GM12878 (cell line): ENCODE measurements at regions not wholly inside any gene's neighbourhood (a gene's known extent, or its start where the extent isn't known, plus 50 kb on each side); places are given as distances from the start of the nearest gene placed in this dataset.

Experiments used
- ATAC-seq: fragments of 200-7000 bp; cut with Tn5 transposase; 3 replicates; pipeline ENCODE4 v1.9.1; 2020; ENCODE audit warnings: mild to moderate bottlenecking, moderate library complexity
- BruUV-seq: library from RNA; stranded (reverse); fragments of 400-500 nt; replicated peaks from 2 replicates; lab custom pipeline; 2021; lab: Mats Ljungman, UMichigan
- CTCF ChIA-PET: fragments of 300-600 bp; sonication (Branson Sonifier 250); formaldehyde crosslinking; extraction: SDS; loops from one replicate; lab custom pipeline; 2021; ENCODE audit warnings: inconsistent platforms; lab: Yijun Ruan, JAX
- POLR2A ChIA-PET: fragments of 350-600 bp; formaldehyde crosslinking; extraction: SDS; loops from one replicate; lab custom pipeline; 2021; ENCODE audit warnings: inconsistent platforms; lab: Charles Lee
- RAD21 ChIA-PET: fragments of 300-600 bp; sonication (Branson Sonifier 250); formaldehyde crosslinking; loops from one replicate; lab custom pipeline; 2023; ENCODE audit warnings: antibody characterized with exemption; ENCODE audit not compliant: unreplicated experiment; lab: Charles Lee
- SMC1A ChIA-PET: fragments of 300-600 bp; sonication (Branson Sonifier 250); formaldehyde crosslinking; loops from one replicate; lab custom pipeline; 2023; ENCODE audit not compliant: unreplicated experiment, uncharacterized antibody; lab: Charles Lee
- DNase-seq: peaks from one replicate; pipeline ENCODE4 v3.0.0-alpha.2; 2011; ENCODE audit warnings: low read depth, low spot score
- FAIRE-seq: peaks from 3 replicates; lab custom pipeline; 2011; peaks lifted over from hg19 to GRCh38; lab: Jason Lieb, UNC
- H2AFZ ChIP-seq: 2 replicates; pipeline ENCODE4 v1.6.0; 2011; ENCODE audit warnings: low read depth, low read length, control low read depth; ENCODE audit not compliant: control insufficient read depth
- H3K27ac ChIP-seq: 2 replicates; pipeline ENCODE4 v1.5.1; 2011; ENCODE audit warnings: control low read depth; ENCODE audit not compliant: control insufficient read depth, insufficient read depth
- H3K27me3 ChIP-seq, 2 experiments: replicated peaks in 1 of 2; 2 replicates each; pipeline versions ENCODE4 v1.6.0 to v1.6.1; 2011; ENCODE audit warnings: low read length in 1 of 2; ENCODE audit not compliant: control insufficient read depth in 2 of 2, insufficient read depth in 2 of 2
- H3K36me3 ChIP-seq, 2 experiments: 2 replicates each; pipeline ENCODE4 v1.5.1; 2011; ENCODE audit warnings: low read length in 1 of 2; ENCODE audit not compliant: control insufficient read depth in 2 of 2, insufficient read depth in 2 of 2
- H3K4me1 ChIP-seq: 2 replicates; pipeline ENCODE4 v1.6.1; 2011; ENCODE audit warnings: mild to moderate bottlenecking, low read length, moderate library complexity, mixed read lengths; ENCODE audit not compliant: control insufficient read depth, insufficient read depth
- H3K4me2 ChIP-seq: 2 replicates; pipeline ENCODE4 v1.6.0; 2011; ENCODE audit warnings: control low read depth; ENCODE audit not compliant: control insufficient read depth, insufficient read depth
- H3K4me3 ChIP-seq: fragments of 200-600 bp; sonication (generic); 2 replicates; pipeline ENCODE4 v1.5.1; 2016
- H3K79me2 ChIP-seq: 2 replicates; pipeline ENCODE4 v1.6.0; 2011; ENCODE audit warnings: low read length; ENCODE audit not compliant: control insufficient read depth, insufficient read depth
- H3K9ac ChIP-seq: 2 replicates; pipeline ENCODE4 v1.8.0; 2011; ENCODE audit warnings: low read length, control low read depth, mixed read lengths; ENCODE audit not compliant: control insufficient read depth, insufficient read depth
- H3K9me3 ChIP-seq: replicated peaks from 3 replicates; pipeline ENCODE4 v1.5.1; 2011; ENCODE audit warnings: mild to moderate bottlenecking, low read length; ENCODE audit not compliant: control insufficient read depth, insufficient read depth
- H4K20me1 ChIP-seq: 2 replicates; pipeline ENCODE4 v1.6.0; 2011; ENCODE audit not compliant: control insufficient read depth, insufficient read depth
- ATF3 ChIP-seq: IDR thresholded peaks from 2 replicates; pipeline ENCODE4 v1.6.1; 2011; ENCODE audit warnings: low read depth, mild to moderate bottlenecking, low read length, moderate library complexity, borderline replicate concordance; ENCODE audit errors: extremely low read depth
- BHLHE40 ChIP-seq, 2 experiments: fragments of 450-650 bp in 1 of 2; IDR thresholded peaks; 2 replicates each; pipeline ENCODE4 v1.6.1; 2011 to 2017; ENCODE audit warnings: low read depth in 2 of 2, borderline replicate concordance in 1 of 2, improper control_type of control experiment in 1 of 2, low read length in 1 of 2, mild to moderate bottlenecking in 1 of 2
- CBFB ChIP-seq: IDR thresholded peaks from 2 replicates; pipeline ENCODE4 v1.6.1; 2016; ENCODE audit warnings: antibody characterized with exemption, low read depth
- CHD2 ChIP-seq: IDR thresholded peaks from 2 replicates; pipeline ENCODE4 v1.6.1; 2011; ENCODE audit warnings: low read depth, low read length, improper control_type of control experiment, borderline replicate concordance
- CREB1 ChIP-seq: IDR thresholded peaks from 2 replicates; pipeline ENCODE4 v1.6.1; 2012; ENCODE audit warnings: low read depth, mild to moderate bottlenecking, inconsistent platforms
- EP300 ChIP-seq, 2 experiments: fragments of 150-350 bp in 1 of 2; IDR thresholded peaks; 2 replicates each; pipeline ENCODE4 v1.6.1; 2011 to 2012; ENCODE audit warnings: low read depth in 2 of 2, low read length in 2 of 2, borderline replicate concordance in 1 of 2, improper control_type of control experiment in 1 of 2, inconsistent platforms in 1 of 2; ENCODE audit not compliant: control insufficient read depth in 1 of 2
- ESRRA ChIP-seq: IDR thresholded peaks from 2 replicates; pipeline ENCODE4 v1.6.1; 2012; ENCODE audit warnings: mild to moderate bottlenecking, low read length, improper control_type of control experiment
- EZH2 ChIP-seq: IDR thresholded peaks from 2 replicates; pipeline ENCODE4 v1.6.1; 2012; ENCODE audit warnings: low read depth, mild to moderate bottlenecking, control low read depth, inconsistent platforms, low read length, borderline replicate concordance; ENCODE audit not compliant: control insufficient read depth
- IRF3 ChIP-seq: fragments of 450-650 bp; IDR thresholded peaks from 2 replicates; pipeline ENCODE4 v1.6.1; 2014; ENCODE audit warnings: mild to moderate bottlenecking
- JUNB ChIP-seq: IDR thresholded peaks from 2 replicates; pipeline ENCODE4 v1.6.1; 2016; ENCODE audit warnings: antibody characterized with exemption, mild to moderate bottlenecking
- MEF2B ChIP-seq: fragments of 450-650 bp; IDR thresholded peaks from 2 replicates; pipeline ENCODE4 v1.6.1; 2018; ENCODE audit warnings: mild to moderate bottlenecking, moderate library complexity; ENCODE audit not compliant: partially characterized antibody, poor library complexity, severe bottlenecking
- MTA3 ChIP-seq: IDR thresholded peaks from 2 replicates; pipeline ENCODE4 v1.6.1; 2012; ENCODE audit warnings: low read length, inconsistent platforms, borderline replicate concordance
- MXI1 ChIP-seq: fragments of 150-350 bp; IDR thresholded peaks from 2 replicates; pipeline ENCODE4 v1.6.1; 2011; ENCODE audit warnings: low read depth, mild to moderate bottlenecking, inconsistent platforms, low read length, improper control_type of control experiment
- NFIC ChIP-seq: IDR thresholded peaks from 2 replicates; pipeline ENCODE4 v1.6.1; 2012; ENCODE audit warnings: low read depth, mild to moderate bottlenecking, inconsistent platforms, low read length, moderate library complexity
- NR2C1 ChIP-seq: fragments of 450-650 bp; IDR thresholded peaks from 2 replicates; pipeline ENCODE4 v1.6.1; 2017; ENCODE audit warnings: antibody characterized with exemption, mild to moderate bottlenecking, moderate library complexity
- PAX8 ChIP-seq: fragments of 450-650 bp; IDR thresholded peaks from 2 replicates; pipeline ENCODE4 v1.6.1; 2017; ENCODE audit warnings: mild to moderate bottlenecking, moderate library complexity
- SUPT20H ChIP-seq: IDR thresholded peaks from 2 replicates; pipeline ENCODE4 v1.6.1; 2011; ENCODE audit warnings: low read depth, mild to moderate bottlenecking, low read length, moderate library complexity, borderline replicate concordance; ENCODE audit not compliant: control insufficient read depth
- USF2 ChIP-seq: IDR thresholded peaks from 2 replicates; pipeline ENCODE4 v1.6.1; 2011; ENCODE audit warnings: low read depth, low read length, improper control_type of control experiment, borderline replicate concordance
- WRNIP1 ChIP-seq: IDR thresholded peaks from 2 replicates; pipeline ENCODE4 v1.6.1; 2011; ENCODE audit warnings: low read depth, low read length, improper control_type of control experiment, borderline replicate concordance
- in situ Hi-C: fragments of 300-500 bp; cut with MboI; formaldehyde crosslinking; loops from 9 replicates; pipeline ENCODE4 v1.14.3; 2018; ENCODE audit warnings: mixed read lengths
- intact Hi-C: fragments of 100-400 bp; cut with micrococcal nuclease; formaldehyde crosslinking; loops from one replicate; pipeline ENCODE4 v1.14.2; 2022; ENCODE audit not compliant: unreplicated experiment

- no peak for TF ChIP-seq USF2
- no peak for TF ChIP-seq EZH2
- no peak for TF ChIP-seq ESRRA
- TF ChIP-seq WRNIP1, result no peak
- no peak for TF ChIP-seq MTA3
- TF ChIP-seq MEF2B, result no peak
- no peak for TF ChIP-seq CBFB
- TF ChIP-seq EP300 (IDR thresholded peaks at IDR 0.05; ENCODE audit: borderline replicate concordance in 1 of 2, control insufficient read depth in 1 of 2, low read depth in 2 of 2, low read length in 2 of 2), result no peak
- TF ChIP-seq, all 136 proteins: peak for 0
Measured at GRCh38 chr5:98099448-98100105, 673.9 kb upstream of the RGMB start (continued).

- no peak for DNase-seq
- FAIRE-seq, result no peak
- in situ Hi-C loops (no loop called here), intact Hi-C loops (no loop called here)
- Histone ChIP-seq H3K4me1 (no peaks in the 10 kb centered on the region), H3K79me2 (no peaks in the 10 kb centered on the region), H3K9me3 (no peaks in the 10 kb centered on the region), H3K9ac (no peak overlapping the region), H3K4me2 (no peak overlapping the region), H2AFZ (no peak overlapping the region), H3K4me3 (no peak overlapping the region), H3K36me3 (no peaks in the 10 kb centered on the region), H4K20me1 (no peaks in the 10 kb centered on the region), H3K27ac (no peak overlapping the region), H3K27me3 (no peaks in the 10 kb centered on the region)
- SMC1A ChIA-PET, result no interaction called here
- RAD21 ChIA-PET, result no interaction called here
- no TSS peak for BruUV-seq
- CTCF ChIA-PET, result no interaction called here
- ATAC-seq, result no peak
- POLR2A ChIA-PET, result no interaction called here
- TF ChIP-seq MXI1 (no peak), SUPT20H (no peak), PAX8 (no peak), BHLHE40 (IDR thresholded peaks at IDR 0.05; ENCODE audit: borderline replicate concordance in 1 of 2, low read depth in 2 of 2, low read length in 1 of 2) (no peak), ATF3 (no peak), WRNIP1 (no peak), JUNB (no peak), NFIC (no peak), IRF3 (no peak), CREB1 (no peak), NR2C1 (no peak), CHD2 (no peak)
Measured at GRCh38 chr5:98101131-98101530, 672.3 kb upstream of the RGMB start.
